ENCODE measurements at regions not wholly inside any gene's neighbourhood (a gene's known extent, or its start where the extent isn't known, plus 50 kb on each side); places are given as distances from the start of the nearest gene placed in this dataset.

GRCh38 chr6:6872459-6873344, 235.1 kb upstream of the RREB1 start (continued):
- no peak for TF ChIP-seq CTCFL (IDR thresholded peaks at IDR 0.05; ENCODE audit: borderline replicate concordance, insufficient read depth, low read depth, low read length, poor library complexity, severe bottlenecking)
- no peak for TF ChIP-seq ZNF445 (CRISPR knock-in tag; IDR thresholded peaks at IDR 0.05; ENCODE audit: low read depth)
- no peak for TF ChIP-seq MTA1 (IDR thresholded peaks at IDR 0.05; ENCODE audit: borderline replicate concordance)
- TF ChIP-seq MTA3 (IDR thresholded peaks at IDR 0.05; ENCODE audit: borderline replicate concordance): no peak
- no peak for TF ChIP-seq POLR2B (IDR thresholded peaks at IDR 0.05; ENCODE audit: low read depth, partially characterized antibody)
- TF ChIP-seq CBFA2T3 (IDR thresholded peaks at IDR 0.05): peak; percentile 71
- TF ChIP-seq CBFB (CRISPR knock-in tag; IDR thresholded peaks at IDR 0.05): no peak
- peak; percentile 31; the same call in 1 of the 2 replicates for TF ChIP-seq REST (IDR thresholded peaks at IDR 0.05; ENCODE audit: borderline replicate concordance)
- no peak for TF ChIP-seq REST (CRISPR knock-in tag; IDR thresholded peaks at IDR 0.05; ENCODE audit: low read depth)
- TF ChIP-seq MLLT1 (IDR thresholded peaks at IDR 0.05): no peak

Data from K562 (cell line).